HepG2 (cell line): ENCODE measurements at regions not wholly inside any gene's neighbourhood (a gene's known extent, or its start where the extent isn't known, plus 50 kb on each side); places are given as distances from the start of the nearest gene placed in this dataset.

Source experiments
- ATAC-seq: fragments of 200-7000 bp; cut with Tn5 transposase; 3 replicates; pipeline ENCODE4 v1.9.1; 2020; ENCODE audit warnings: mild to moderate bottlenecking, moderate library complexity
- BruUV-seq: library from RNA; stranded (reverse); fragments of 400-500 nt; replicated peaks from 2 replicates; lab custom pipeline; 2021; lab: Mats Ljungman, UMichigan
- CTCF ChIA-PET: fragments of 300-600 bp; formaldehyde crosslinking; extraction: SDS; loops from one replicate; lab custom pipeline; 2021; ENCODE audit warnings: low total read pairs, inconsistent platforms, low intra/inter-chr PET ratio; lab: Yijun Ruan, JAX
- POLR2A ChIA-PET: fragments of 350-600 bp; sonication (Branson Sonifier 250); formaldehyde crosslinking; loops from one replicate; lab custom pipeline; 2020; ENCODE audit warnings: antibody characterized with exemption, inconsistent platforms; lab: Yijun Ruan, JAX
- DNase-seq: peaks from one replicate; pipeline ENCODE4 v3.0.0-alpha.2; 2015; ENCODE audit warnings: low spot score
- FAIRE-seq: peaks from 3 replicates; lab custom pipeline; 2011; peaks lifted over from hg19 to GRCh38; lab: Jason Lieb, UNC
- H2AFZ ChIP-seq: one replicate; pipeline ENCODE4 v1.6.1; 2011; ENCODE audit warnings: low read length, inconsistent platforms
- H3K27ac ChIP-seq: fragments of 300-600 bp; 3 replicates; pipeline ENCODE4 v1.8.0; 2011; ENCODE audit warnings: mixed run types, mild to moderate bottlenecking, mixed read lengths, low read length, inconsistent platforms; ENCODE audit not compliant: insufficient read depth; ENCODE audit errors: extremely low read length
- H3K27me3 ChIP-seq, 2 experiments: fragments of 200-600 bp in 1 of 2; 2 replicates in 1 of 2; 3 replicates in 1 of 2; pipeline versions ENCODE4 v1.6.0 to v1.8.0; 2011; ENCODE audit warnings: low read length in 2 of 2, mild to moderate bottlenecking in 2 of 2, moderate library complexity in 2 of 2, inconsistent platforms in 1 of 2; ENCODE audit not compliant: insufficient read depth in 2 of 2, control insufficient read depth in 1 of 2
- H3K36me3 ChIP-seq, 2 experiments: fragments of 200-600 bp in 1 of 2; replicated peaks in 1 of 2; 2 replicates in 1 of 2; 3 replicates in 1 of 2; pipeline versions ENCODE4 v1.5.1 to v1.8.0; 2011; ENCODE audit warnings: low read length in 2 of 2, inconsistent platforms in 1 of 2; ENCODE audit not compliant: insufficient read depth in 2 of 2, control insufficient read depth in 1 of 2
- H3K4me1 ChIP-seq: 2 replicates; pipeline ENCODE4 v1.5.1; 2012; ENCODE audit warnings: low read length, inconsistent platforms; ENCODE audit not compliant: insufficient read depth
- H3K4me2 ChIP-seq: 2 replicates; pipeline ENCODE4 v1.6.0; 2011; ENCODE audit warnings: low read depth, low read length, inconsistent platforms
- H3K4me3 ChIP-seq, 3 experiments: fragments of 200-600 bp in 1 of 3; sonication (generic), shearing (Covaris generic) in 1 of 3; replicated peaks in 1 of 3; 2 replicates each; pipeline ENCODE4 v1.5.1; 2011 to 2016; ENCODE audit warnings: low read length in 3 of 3, inconsistent platforms in 2 of 3, low read depth in 2 of 3, mild to moderate bottlenecking in 2 of 3, control low read depth in 1 of 3, mixed read lengths in 1 of 3; ENCODE audit not compliant: insufficient read depth in 1 of 3
- H3K79me2 ChIP-seq: one replicate; pipeline ENCODE4 v1.6.1; 2011; ENCODE audit warnings: low read length, inconsistent platforms; ENCODE audit not compliant: insufficient read depth
- H3K9ac ChIP-seq: 2 replicates; pipeline ENCODE4 v1.6.0; 2011; ENCODE audit warnings: mild to moderate bottlenecking, low read depth, low read length, inconsistent platforms; ENCODE audit not compliant: insufficient read depth
- H3K9me3 ChIP-seq: 2 replicates; pipeline ENCODE4 v1.5.1; 2012; ENCODE audit warnings: mild to moderate bottlenecking, low read length
- H4K20me1 ChIP-seq: 2 replicates; pipeline ENCODE4 v1.6.0; 2011; ENCODE audit warnings: inconsistent platforms, mild to moderate bottlenecking, low read length, moderate library complexity; ENCODE audit not compliant: insufficient read depth
- ATF7 ChIP-seq, 2 experiments: fragments of 450-650 bp in 1 of 2; sonication (generic) in 1 of 2; formaldehyde crosslinking in 1 of 2; IDR thresholded peaks; 2 replicates each; pipeline versions ENCODE4 v1.4.0 to v1.6.1; 2016 to 2020; ENCODE audit warnings: antibody characterized with exemption in 1 of 2, mild to moderate bottlenecking in 1 of 2, missing genetic modification reagents in 1 of 2
- CBX2 ChIP-seq, 2 experiments: fragments of 200-600 bp in 1 of 2; sonication (generic); formaldehyde crosslinking in 1 of 2; IDR thresholded peaks; 2 replicates each; pipeline versions ENCODE4 v1.7.0 to v1.8.1; 2018 to 2022; ENCODE audit warnings: low read depth in 2 of 2, low read length in 1 of 2, mild to moderate bottlenecking in 1 of 2, missing genetic modification reagents in 1 of 2
- CHD2 ChIP-seq: IDR thresholded peaks from 2 replicates; pipeline ENCODE4 v1.6.1; 2011; ENCODE audit warnings: low read depth, low read length, improper control_type of control experiment
- IKZF1 ChIP-seq: fragments of 450-650 bp; IDR thresholded peaks from 2 replicates; pipeline ENCODE4 v1.7.1; 2016
- KAT8 ChIP-seq: IDR thresholded peaks from 2 replicates; pipeline ENCODE4 v1.6.1; 2016; ENCODE audit warnings: missing genetic modification reagents, missing compliant biosample characterization
- NCOA5 ChIP-seq: sonication (generic); formaldehyde crosslinking; IDR thresholded peaks from 2 replicates; pipeline ENCODE4 v1.4.0; 2020; ENCODE audit warnings: missing genetic modification reagents
- NR2F6 ChIP-seq, 2 experiments: IDR thresholded peaks; 2 replicates each; pipeline ENCODE4 v1.6.1; 2016; ENCODE audit warnings: antibody characterized with exemption in 1 of 2, mild to moderate bottlenecking in 1 of 2
- NRL ChIP-seq: sonication (generic); formaldehyde crosslinking; IDR thresholded peaks from 2 replicates; pipeline ENCODE4 v1.5.0; 2020; ENCODE audit warnings: missing genetic modification reagents, mild to moderate bottlenecking, moderate library complexity, borderline replicate concordance
- PCBP1 ChIP-seq: fragments of 200-400 bp; formaldehyde crosslinking; IDR thresholded peaks from 2 replicates; pipeline ENCODE4 v1.6.1; 2017; ENCODE audit warnings: mild to moderate bottlenecking, low read depth, low read length, borderline replicate concordance
- STAT5B ChIP-seq: sonication (generic); formaldehyde crosslinking; IDR thresholded peaks from 2 replicates; pipeline ENCODE4 v1.4.0; 2020; ENCODE audit warnings: missing genetic modification reagents
- TRIM24 ChIP-seq: sonication (generic); formaldehyde crosslinking; IDR thresholded peaks from 2 replicates; pipeline ENCODE4 v1.8.0; 2022; ENCODE audit warnings: mild to moderate bottlenecking, missing genetic modification reagents
- ZNF17 ChIP-seq: sonication (generic); formaldehyde crosslinking; IDR thresholded peaks from 2 replicates; pipeline ENCODE4 v1.5.0; 2020; ENCODE audit warnings: mild to moderate bottlenecking, missing genetic modification reagents
- ZNF501 ChIP-seq: sonication (generic); formaldehyde crosslinking; IDR thresholded peaks from 2 replicates; pipeline ENCODE4 v1.5.1; 2020; ENCODE audit warnings: mild to moderate bottlenecking, moderate library complexity, missing genetic modification reagents
- ZNF652 ChIP-seq: IDR thresholded peaks from 2 replicates; pipeline ENCODE4 v1.6.1; 2016; ENCODE audit warnings: low read depth, borderline replicate concordance
- ZNF709 ChIP-seq: sonication (generic); formaldehyde crosslinking; IDR thresholded peaks from 2 replicates; pipeline ENCODE4 v1.5.0; 2020; ENCODE audit warnings: mild to moderate bottlenecking, missing genetic modification reagents
- WGBS: methylation state at CpG from one replicate; pipeline ENCODE4 v1.1.6; 2017; ENCODE audit warnings: low lambda C conversion rate; 5-methylcytosine and 5-hydroxymethylcytosine counted together
- in situ Hi-C: cut with HindIII; loops from 2 replicates; pipeline ENCODE4 v1.10.0; 2017; ENCODE audit warnings: low pct_unique_long_range_greater_than_20kb; ENCODE audit not compliant: extremely low pct_ligation_motif_present
- intact Hi-C: fragments of 100-400 bp; cut with micrococcal nuclease; formaldehyde crosslinking; loops from one replicate; pipeline ENCODE4 v1.10.0; 2022; ENCODE audit not compliant: unreplicated experiment
- TF ChIP-seq, protein P1 (sequence below): sonication (generic); formaldehyde crosslinking; IDR thresholded peaks from 2 replicates; pipeline ENCODE4 v1.4.0; 2020; ENCODE audit warnings: low read depth, missing genetic modification reagents
- TF ChIP-seq, protein P2 (sequence below): sonication (generic); formaldehyde crosslinking; IDR thresholded peaks from 2 replicates; pipeline ENCODE4 v1.4.0; 2020; ENCODE audit warnings: mild to moderate bottlenecking, missing genetic modification reagents

DNA sequence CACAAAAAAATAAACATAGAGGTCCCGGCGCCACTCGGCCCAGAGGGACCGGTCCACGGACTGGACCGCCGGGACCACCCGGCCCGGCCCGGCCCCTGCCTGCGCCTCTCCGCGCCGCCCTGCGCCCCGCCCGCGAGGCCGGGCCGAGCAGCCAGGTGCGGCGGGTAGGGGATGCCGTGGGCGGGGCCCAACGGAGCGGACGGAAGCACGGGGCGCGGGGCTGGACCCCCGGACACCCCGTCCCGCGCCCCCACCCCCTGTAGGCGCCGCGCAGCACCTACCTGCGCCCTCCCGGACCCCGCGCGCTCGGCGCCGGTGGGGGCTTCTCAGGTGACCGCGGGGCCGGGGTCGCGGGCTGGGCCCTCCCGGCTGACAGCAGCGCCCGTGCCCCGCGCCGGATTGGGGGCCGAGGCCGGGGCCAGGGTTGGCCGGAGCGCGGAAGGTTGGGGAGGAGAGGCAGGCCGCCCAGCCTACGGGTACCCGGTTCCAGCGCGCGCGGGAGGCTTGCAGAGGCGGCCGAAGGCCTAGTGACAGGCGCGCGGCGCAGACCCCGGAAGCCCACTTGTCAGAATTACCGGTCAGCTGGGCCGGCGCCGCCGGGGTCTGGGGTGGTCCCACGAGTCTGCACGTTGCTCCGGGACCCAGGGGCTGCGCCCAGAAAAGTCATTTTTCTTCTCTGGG lies 351.9 kb upstream of the CAMK1G start:
- no peak overlapping the region for H3K4me2 ChIP-seq
- peaks cover 27% of the 10 kb centered on the region; the same call in 1 of the 2 replicates for H3K9me3 ChIP-seq
- no peaks in the 10 kb centered on the region for H3K36me3 ChIP-seq
- DNase-seq (no peak), ATAC-seq (no peak), FAIRE-seq (no peak)
- intact Hi-C loops, result no loop called here
- no peak overlapping the region for H3K4me3 ChIP-seq
- TF ChIP-seq ZNF652 (CRISPR knock-in tag), result no peak
- TF ChIP-seq ZNF501 (CRISPR knock-in tag), result no peak
- no peak for TF ChIP-seq NR2F6 (IDR thresholded peaks at IDR 0.05)
- no peak for TF ChIP-seq NR2F6 (CRISPR knock-in tag; IDR thresholded peaks at IDR 0.05)
- TF ChIP-seq STAT5B (CRISPR knock-in tag), result no peak
- TF ChIP-seq, protein P1, sequence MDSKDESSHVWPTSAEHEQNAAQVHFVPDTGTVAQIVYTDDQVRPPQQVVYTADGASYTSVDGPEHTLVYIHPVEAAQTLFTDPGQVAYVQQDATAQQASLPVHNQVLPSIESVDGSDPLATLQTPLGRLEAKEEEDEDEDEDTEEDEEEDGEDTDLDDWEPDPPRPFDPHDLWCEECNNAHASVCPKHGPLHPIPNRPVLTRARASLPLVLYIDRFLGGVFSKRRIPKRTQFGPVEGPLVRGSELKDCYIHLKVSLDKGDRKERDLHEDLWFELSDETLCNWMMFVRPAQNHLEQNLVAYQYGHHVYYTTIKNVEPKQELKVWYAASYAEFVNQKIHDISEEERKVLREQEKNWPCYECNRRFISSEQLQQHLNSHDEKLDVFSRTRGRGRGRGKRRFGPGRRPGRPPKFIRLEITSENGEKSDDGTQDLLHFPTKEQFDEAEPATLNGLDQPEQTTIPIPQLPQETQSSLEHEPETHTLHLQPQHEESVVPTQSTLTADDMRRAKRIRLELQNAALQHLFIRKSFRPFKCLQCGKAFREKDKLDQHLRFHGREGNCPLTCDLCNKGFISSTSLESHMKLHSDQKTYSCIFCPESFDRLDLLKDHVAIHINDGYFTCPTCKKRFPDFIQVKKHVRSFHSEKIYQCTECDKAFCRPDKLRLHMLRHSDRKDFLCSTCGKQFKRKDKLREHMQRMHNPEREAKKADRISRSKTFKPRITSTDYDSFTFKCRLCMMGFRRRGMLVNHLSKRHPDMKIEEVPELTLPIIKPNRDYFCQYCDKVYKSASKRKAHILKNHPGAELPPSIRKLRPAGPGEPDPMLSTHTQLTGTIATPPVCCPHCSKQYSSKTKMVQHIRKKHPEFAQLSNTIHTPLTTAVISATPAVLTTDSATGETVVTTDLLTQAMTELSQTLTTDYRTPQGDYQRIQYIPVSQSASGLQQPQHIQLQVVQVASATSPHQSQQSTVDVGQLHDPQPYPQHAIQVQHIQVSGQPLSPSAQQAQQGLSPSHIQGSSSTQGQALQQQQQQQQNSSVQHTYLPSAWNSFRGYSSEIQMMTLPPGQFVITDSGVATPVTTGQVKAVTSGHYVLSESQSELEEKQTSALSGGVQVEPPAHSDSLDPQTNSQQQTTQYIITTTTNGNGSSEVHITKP (CRISPR knock-in tag), result no peak
- TF ChIP-seq CBX2 (IDR thresholded peaks at IDR 0.05; ENCODE audit: low read depth, low read length), result no peak
- no peak for TF ChIP-seq CBX2 (CRISPR knock-in tag; IDR thresholded peaks at IDR 0.05; ENCODE audit: low read depth)
- no peak for TF ChIP-seq TRIM24
- no peak for TF ChIP-seq ZNF709 (CRISPR knock-in tag)
- TF ChIP-seq CHD2, result no peak
- no peak for TF ChIP-seq PCBP1
- TF ChIP-seq, protein P2, sequence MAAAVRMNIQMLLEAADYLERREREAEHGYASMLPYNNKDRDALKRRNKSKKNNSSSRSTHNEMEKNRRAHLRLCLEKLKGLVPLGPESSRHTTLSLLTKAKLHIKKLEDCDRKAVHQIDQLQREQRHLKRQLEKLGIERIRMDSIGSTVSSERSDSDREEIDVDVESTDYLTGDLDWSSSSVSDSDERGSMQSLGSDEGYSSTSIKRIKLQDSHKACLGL, result no peak
- no peak for TF ChIP-seq NCOA5 (CRISPR knock-in tag)
- no peak for TF ChIP-seq KAT8 (CRISPR knock-in tag)
- TF ChIP-seq IKZF1, result no peak
- no peak for TF ChIP-seq NRL
- TF ChIP-seq ATF7 (IDR thresholded peaks at IDR 0.05), result no peak
- TF ChIP-seq ATF7 (CRISPR knock-in tag; IDR thresholded peaks at IDR 0.05), result no peak
- no peak for TF ChIP-seq ZNF17
- H3K27ac ChIP-seq, result no peak overlapping the region
- POLR2A ChIA-PET, result no interaction called here
- no peak overlapping the region for H3K9ac ChIP-seq
- in situ Hi-C loops, result no loop called here
- no peak overlapping the region for H2AFZ ChIP-seq
- H4K20me1 ChIP-seq, result no peaks in the 10 kb centered on the region
- CTCF ChIA-PET, result no interaction called here
- no peaks in the 10 kb centered on the region for H3K27me3 ChIP-seq
- 79% methylated on average over 38 of the region's 84 CpGs for WGBS
- no peaks in the 10 kb centered on the region for H3K4me1 ChIP-seq
- no peaks in the 10 kb centered on the region for H3K79me2 ChIP-seq
- BruUV-seq, result no TSS peak
